Activated T-cell treated with anti-CD3 and anti-CD28 coated beads, Interleukin-2, amount 50 U/mL, for 48 hours (primary cell): ENCODE measurements at regions not wholly inside any gene's neighbourhood (a gene's known extent, or its start where the extent isn't known, plus 50 kb on each side); places are given as distances from the start of the nearest gene placed in this dataset.

Experiments used
- DNase-seq, 2 experiments: peaks; one replicate each; pipeline ENCODE4 v3.0.0-alpha.2; 2020

DNA sequence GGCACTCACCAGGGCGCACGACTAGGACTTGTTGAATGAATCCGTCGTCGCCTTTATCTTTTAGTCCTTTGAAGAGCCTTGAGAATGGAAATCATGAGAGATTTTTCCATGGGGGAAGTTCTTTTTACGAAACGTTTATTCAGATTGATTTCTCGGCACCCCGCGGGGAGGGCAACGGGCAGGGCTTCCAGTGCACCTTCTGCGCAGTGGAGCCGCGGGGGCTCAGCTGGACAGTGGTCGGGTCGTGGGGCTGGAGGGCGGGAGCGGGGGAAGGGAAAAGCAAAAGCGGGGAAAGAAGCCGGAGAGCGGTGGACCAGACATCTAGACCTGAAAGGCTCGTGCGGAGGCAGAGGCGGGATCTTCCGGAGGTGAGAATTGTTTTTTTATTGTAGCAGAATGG lies 50.6 kb upstream of the NBPF20 start:
- peak in 1 of 2 experiments; percentile 35 for DNase-seq

DNA sequence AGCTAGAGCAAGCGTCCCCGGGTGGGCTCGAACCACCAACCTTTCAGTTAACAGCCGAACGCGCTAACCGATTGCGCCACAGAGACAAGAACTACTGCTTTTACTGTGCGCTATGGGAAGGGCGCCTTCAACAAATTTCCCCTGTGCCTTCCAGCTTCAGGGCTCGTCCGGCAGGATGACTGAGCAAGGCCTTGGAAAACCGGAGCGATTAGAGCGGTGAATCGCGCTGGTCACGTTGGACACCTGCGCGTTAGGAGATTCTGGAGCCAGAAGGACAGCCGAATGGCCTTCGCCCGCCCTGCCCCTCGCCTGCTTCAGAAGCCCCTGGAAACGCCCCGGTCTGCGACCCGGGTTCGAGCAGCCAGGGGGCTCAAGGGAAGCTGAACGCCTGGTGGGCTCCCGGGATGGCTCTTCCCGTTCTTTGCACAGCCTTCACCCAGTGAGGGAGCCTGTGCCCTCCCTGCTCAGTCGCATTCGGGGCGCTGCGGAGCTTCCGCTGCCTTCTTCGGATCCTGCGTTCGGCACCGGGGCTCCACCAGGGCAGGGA lies 50.0 kb upstream of the NBPF20 start:
- peak; percentile 68 to 70 for DNase-seq
